ENCODE measurements at regions not wholly inside any gene's neighbourhood (a gene's known extent, or its start where the extent isn't known, plus 50 kb on each side); places are given as distances from the start of the nearest gene placed in this dataset.

DNA sequence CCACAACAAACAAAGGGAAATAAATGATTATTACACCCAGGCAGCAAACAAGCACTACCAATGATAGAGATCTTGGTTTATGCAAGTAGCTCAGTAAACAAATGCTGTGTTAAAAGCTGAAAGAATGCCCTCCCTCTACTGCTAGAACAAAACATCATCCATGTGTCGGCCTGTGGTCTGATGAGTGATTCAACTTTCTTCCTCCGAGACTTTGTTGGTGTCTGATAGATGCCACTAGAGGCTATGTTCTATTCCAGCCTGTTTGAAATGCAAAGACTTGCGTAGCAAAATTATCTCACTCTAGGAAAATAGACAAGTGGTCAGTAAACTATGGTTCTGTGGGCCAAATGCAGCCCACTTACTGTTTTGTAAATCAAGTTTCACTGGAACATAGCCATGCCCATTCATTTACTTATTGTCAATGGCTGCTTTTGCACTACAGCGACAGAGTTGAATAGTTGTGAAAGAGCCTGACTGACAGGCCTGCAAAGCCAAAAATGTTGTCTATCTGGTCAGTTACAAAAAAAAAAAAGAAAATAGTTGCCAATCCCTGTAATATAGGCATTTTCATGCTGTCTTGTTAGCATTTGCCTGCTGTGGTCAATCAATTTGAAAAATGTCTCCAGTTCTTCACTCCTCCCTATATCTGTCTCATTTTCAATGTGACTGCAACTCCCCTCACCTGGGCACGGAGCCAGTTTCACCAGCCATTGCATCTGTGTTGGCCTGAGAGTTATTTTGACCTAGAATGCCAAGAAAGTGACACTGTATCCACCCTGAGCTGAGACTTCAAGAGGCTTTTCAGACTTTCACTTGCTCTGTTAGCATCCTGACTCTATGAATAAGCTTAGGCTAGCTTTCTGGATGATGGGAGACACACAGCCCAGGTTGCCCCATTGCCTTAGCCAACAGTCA, 544.6 kb upstream of the BTBD3 start:
- Histone ChIP-seq H3K27ac (ENCODE audit: low read depth, low read length) (no peak overlapping the region), H3K23me2 (ENCODE audit: low read depth, low read length) (peaks cover 9% of the 10 kb centered on the region; the same call in 1 of the 2 replicates), H2AFZ (ENCODE audit: low read length) (peak overlapping the region; percentile 62; the same call in 1 of the 2 replicates), H2BK20ac (ENCODE audit: low read length) (no peak overlapping the region), H3K18ac (ENCODE audit: extremely low read depth, low read length) (no peak overlapping the region), H4K5ac (ENCODE audit: insufficient read length, low read depth, low read length) (no peak overlapping the region), H3K79me2 (ENCODE audit: control insufficient read depth in 1 of 2, insufficient read depth in 2 of 2, low read length in 2 of 2) (peaks cover 0 to 7% of the 10 kb centered on the region in 2 experiments; a peak in 1 of 4 replicates), H4K8ac (ENCODE audit: extremely low read depth, insufficient read depth, low read length) (no peak overlapping the region), H4K20me1 (replicated peaks in 1 of 2; ENCODE audit: control insufficient read depth in 1 of 2, insufficient read depth in 2 of 2, low read length in 2 of 2) (peaks cover 0 to 8% of the 10 kb centered on the region in 2 experiments), H2BK12ac (ENCODE audit: low read depth, low read length) (no peak overlapping the region), H3K56ac (replicated peaks; ENCODE audit: insufficient read length, low read depth, low read length) (no peak overlapping the region), H2BK5ac (ENCODE audit: low read depth, low read length) (no peak overlapping the region), H3K4me1 (replicated peaks in 1 of 4; ENCODE audit: control insufficient read depth in 3 of 4, insufficient read depth in 4 of 4, low read length in 3 of 4) (peaks cover 0 to 4% (median 0%) of the 10 kb centered on the region in 4 experiments; a peak in 2 of 7 replicates), H3K4me2 (ENCODE audit: insufficient read depth in 1 of 2, low read depth in 2 of 2, low read length in 2 of 2) (no peak overlapping the region), H3K14ac (ENCODE audit: insufficient read length) (no peak overlapping the region), H3K4ac (replicated peaks; ENCODE audit: insufficient read length, low read depth, low read length) (no peak overlapping the region), H2AK5ac (ENCODE audit: low read depth, low read length) (no peak overlapping the region), H3K79me1 (ENCODE audit: low read depth, low read length) (0 out of 2 replicates have a peak, but pooled peaks cover 3% of the 10 kb centered on the region), H3K36me3 (ENCODE audit: control insufficient read depth in 2 of 4, insufficient read depth in 4 of 4, low read length in 3 of 4) (no peaks in the 10 kb centered on the region; a peak in 1 of 8 replicates), H3K23ac (ENCODE audit: insufficient read length) (no peak overlapping the region), H3K4me3 (ENCODE audit: extremely low read depth in 1 of 4, insufficient read depth in 2 of 4, low read depth in 3 of 4, low read length in 4 of 4) (no peak overlapping the region), H4K91ac (replicated peaks; ENCODE audit: insufficient read length, low read length) (no peak overlapping the region), H3K9ac (replicated peaks in 1 of 4; ENCODE audit: extremely low read depth in 1 of 4, low read depth in 3 of 4, low read length in 3 of 4) (no peak overlapping the region; a peak in 1 of 7 replicates), H2BK15ac (ENCODE audit: low read length) (no peak overlapping the region), H2BK120ac (replicated peaks; ENCODE audit: low read depth, low read length) (no peak overlapping the region), H3K27me3 (replicated peaks in 1 of 4; ENCODE audit: control insufficient read depth in 3 of 4, extremely low read depth in 1 of 4, insufficient read depth in 3 of 4, low read length in 3 of 4) (no peaks in the 10 kb centered on the region), H3K9me3 (ENCODE audit: insufficient read depth in 2 of 2, low read depth in 1 of 2, low read length in 1 of 2) (no peaks in the 10 kb centered on the region)
- FAIRE-seq (no peak), DNase-seq (ENCODE audit: low read depth in 1 of 2, low spot score in 2 of 2) (no peak)
- TF ChIP-seq TAF7 (optimal IDR thresholded peaks at IDR 0.05; ENCODE audit: borderline replicate concordance, low read depth, low read length) (no peak), SAP30 (IDR thresholded peaks at IDR 0.05; ENCODE audit: insufficient read depth, insufficient replicate concordance, low read length) (no peak), SUZ12 (IDR thresholded peaks at IDR 0.05; ENCODE audit: low read length) (no peak), TAF1 (IDR thresholded peaks at IDR 0.05; ENCODE audit: low read depth, low read length) (no peak), SIX5 (IDR thresholded peaks at IDR 0.05; ENCODE audit: low read depth, low read length) (no peak)
- ChIA-PET CTCF (ENCODE audit: partially characterized antibody) (interaction anchor here (0.6 kb wide), 1 partner anchor 181 kb away, joined by 6 read pairs; no protein-coding TSS in a partner anchor), POLR2A (ENCODE audit: partially characterized antibody) (no interaction called here)
- 91% methylated on average over 5 of the region's 5 CpGs; no CpG with 5 or more reads in 1 of the 2 experiments for WGBS, 2 experiments (ENCODE audit: extremely low coverage in 1 of 2, insufficient coverage in 1 of 2, insufficient read length in 1 of 2, insufficient replicate concordance in 2 of 2, low coverage in 1 of 2, low lambda C conversion rate in 2 of 2, missing lambda C conversion rate in 1 of 2)

Data from H1 (cell line).